ENCODE measurements at regions not wholly inside any gene's neighbourhood (a gene's known extent, or its start where the extent isn't known, plus 50 kb on each side); places are given as distances from the start of the nearest gene placed in this dataset.

- no peak overlapping the region for H3K23ac ChIP-seq (ENCODE audit: insufficient read length)
- no peak overlapping the region for H3K4me2 ChIP-seq (ENCODE audit: insufficient read depth in 1 of 2, low read depth in 2 of 2, low read length in 2 of 2)
- H3K27ac ChIP-seq (ENCODE audit: low read depth, low read length) = no peak overlapping the region
- FAIRE-seq = no peak
- H3K79me1 ChIP-seq (ENCODE audit: low read depth, low read length) = no peaks in the 10 kb centered on the region
- no peak overlapping the region for H2AK5ac ChIP-seq (ENCODE audit: low read depth, low read length)
- no peak overlapping the region for H3K56ac ChIP-seq (replicated peaks; ENCODE audit: insufficient read length, low read depth, low read length)
- H4K20me1 ChIP-seq (replicated peaks in 1 of 2; ENCODE audit: control insufficient read depth in 1 of 2, insufficient read depth in 2 of 2, low read length in 2 of 2) = no peaks in the 10 kb centered on the region
- H3K9me3 ChIP-seq (ENCODE audit: insufficient read depth in 2 of 2, low read depth in 1 of 2, low read length in 1 of 2) = 0 out of 4 replicates have a peak, but pooled peaks cover 0 to 2% of the 10 kb centered on the region in 2 experiments
- H3K23me2 ChIP-seq (ENCODE audit: low read depth, low read length) = no peaks in the 10 kb centered on the region
- H2BK5ac ChIP-seq (ENCODE audit: low read depth, low read length) = no peak overlapping the region
- CTCF ChIA-PET (ENCODE audit: partially characterized antibody) = interaction anchor here (0.6 to 1.2 kb wide), 7 partner anchors 8 to 299 kb away, joined by 3 to 5 read pairs (median 3); no protein-coding TSS in a partner anchor
- H3K36me3 ChIP-seq (ENCODE audit: control insufficient read depth in 2 of 4, insufficient read depth in 4 of 4, low read length in 3 of 4) = no peaks in the 10 kb centered on the region
- no peaks in the 10 kb centered on the region; a peak in 1 of 7 replicates for H3K4me1 ChIP-seq (replicated peaks in 1 of 4; ENCODE audit: control insufficient read depth in 3 of 4, insufficient read depth in 4 of 4, low read length in 3 of 4)
- H4K8ac ChIP-seq (ENCODE audit: extremely low read depth, insufficient read depth, low read length) = no peak overlapping the region
- H3K79me2 ChIP-seq (ENCODE audit: control insufficient read depth in 1 of 2, insufficient read depth in 2 of 2, low read length in 2 of 2) = no peaks in the 10 kb centered on the region
- no peak overlapping the region for H2BK15ac ChIP-seq (ENCODE audit: low read length)
- POLR2A ChIA-PET (ENCODE audit: partially characterized antibody) = interaction anchor here (0.6 kb wide), 1 partner anchor 970 kb away, joined by 4 read pairs; no protein-coding TSS in a partner anchor
- H3K4ac ChIP-seq (replicated peaks; ENCODE audit: insufficient read length, low read depth, low read length) = no peak overlapping the region
- H3K4me3 ChIP-seq (ENCODE audit: extremely low read depth in 1 of 4, insufficient read depth in 2 of 4, low read depth in 3 of 4, low read length in 4 of 4) = no peak overlapping the region
- H2BK120ac ChIP-seq (replicated peaks; ENCODE audit: low read depth, low read length) = no peak overlapping the region
- no peak overlapping the region for H3K14ac ChIP-seq (ENCODE audit: insufficient read length)
- H3K9ac ChIP-seq (replicated peaks in 1 of 4; ENCODE audit: extremely low read depth in 1 of 4, low read depth in 3 of 4, low read length in 3 of 4) = no peak overlapping the region
- H4K5ac ChIP-seq (ENCODE audit: insufficient read length, low read depth, low read length) = no peak overlapping the region
- WGBS, 2 experiments (ENCODE audit: extremely low coverage in 1 of 2, insufficient coverage in 1 of 2, insufficient read length in 1 of 2, insufficient replicate concordance in 2 of 2, low coverage in 1 of 2, low lambda C conversion rate in 2 of 2, missing lambda C conversion rate in 1 of 2) = 90% methylated on average over 3 of the region's 3 CpGs; no CpG with 5 or more reads in 1 of the 2 experiments
- H2BK12ac ChIP-seq (ENCODE audit: low read depth, low read length) = no peak overlapping the region
- H3K18ac ChIP-seq (ENCODE audit: extremely low read depth, low read length) = no peak overlapping the region
- H4K91ac ChIP-seq (replicated peaks; ENCODE audit: insufficient read length, low read length) = no peak overlapping the region
- TF ChIP-seq SP1 (IDR thresholded peaks at IDR 0.05; ENCODE audit: low read depth, low read length) (no peak), GABPA (IDR thresholded peaks at IDR 0.05; ENCODE audit: borderline replicate concordance, insufficient read depth, low read length) (no peak), TBP (IDR thresholded peaks at IDR 0.05; ENCODE audit: low read depth, low read length) (no peak), E2F6 (IDR thresholded peaks at IDR 0.05) (no peak), SIN3A (conservative IDR thresholded peaks at IDR 0.05 in 1 of 2, IDR thresholded peaks at IDR 0.05 in 1 of 2; ENCODE audit: low read depth in 1 of 2, low read length in 2 of 2) (no peak), RXRA (IDR thresholded peaks at IDR 0.05; ENCODE audit: insufficient read depth, low read depth, low read length) (no peak), BACH1 (IDR thresholded peaks at IDR 0.05; ENCODE audit: low read length) (no peak), SP2 (IDR thresholded peaks at IDR 0.05; ENCODE audit: low read length) (no peak), RFX5 (IDR thresholded peaks at IDR 0.05; ENCODE audit: borderline replicate concordance, low read depth, low read length) (no peak), HDAC2 (IDR thresholded peaks at IDR 0.05; ENCODE audit: borderline replicate concordance in 1 of 2, low read depth in 2 of 2, low read length in 2 of 2) (no peak), BCL11A (IDR thresholded peaks at IDR 0.05; ENCODE audit: low read depth in 2 of 2, low read length in 2 of 2) (no peak)
- H3K27me3 ChIP-seq (replicated peaks in 1 of 4; ENCODE audit: control insufficient read depth in 3 of 4, extremely low read depth in 1 of 4, insufficient read depth in 3 of 4, low read length in 3 of 4) = no peaks in the 10 kb centered on the region
- DNase-seq (ENCODE audit: low read depth in 1 of 2, low spot score in 2 of 2) = no peak
- no peak overlapping the region for H2AFZ ChIP-seq (ENCODE audit: low read length)
- H2BK20ac ChIP-seq (ENCODE audit: low read length) = no peak overlapping the region
Observed at GRCh38 chr13:100845128-100845757, 170.6 kb upstream of the TMTC4 start.
